Ovary (tissue), 7 donors: ENCODE measurements at regions not wholly inside any gene's neighbourhood (a gene's known extent, or its start where the extent isn't known, plus 50 kb on each side); places are given as distances from the start of the nearest gene placed in this dataset.

Source experiments
- DNase-seq, 5 donors: peaks; one replicate each; pipeline ENCODE4 v3.0.0-alpha.2; 2019 to 2020
- H3K27ac ChIP-seq, 2 donors: fragments of 200-600 bp; one replicate each; pipeline versions ENCODE4 v1.5.1 to v1.8.0; 2019 to 2022
- H3K27me3 ChIP-seq: fragments of 200-600 bp; one replicate; pipeline ENCODE4 v1.8.0; 2022
- H3K36me3 ChIP-seq: fragments of 200-600 bp; sonication (generic); one replicate; pipeline ENCODE4 v1.5.1; 2019
- H3K4me1 ChIP-seq: one replicate; pipeline ENCODE4 v1.8.1; 2013; ENCODE audit warnings: mild to moderate bottlenecking, moderate library complexity; ENCODE audit not compliant: insufficient read depth
- H3K4me3 ChIP-seq: fragments of 200-600 bp; sonication (generic); one replicate; pipeline ENCODE4 v1.5.1; 2017
- H3K9me3 ChIP-seq, 2 donors: fragments of 200-600 bp in 1 of 2; sonication (generic) in 1 of 2; one replicate each; pipeline versions ENCODE4 v1.5.1 to v1.8.1; 2013 to 2019; ENCODE audit warnings: mild to moderate bottlenecking in 1 of 2, moderate library complexity in 1 of 2
- CTCF ChIP-seq, 3 donors: fragments of 450-650 bp in 2 of 3; fragments of 200-600 bp in 1 of 3; IDR thresholded peaks; one replicate each; pipeline versions ENCODE4 v1.5.1 to v1.8.0; 2016 to 2022; ENCODE audit warnings: antibody characterized with exemption in 3 of 3, mild to moderate bottlenecking in 1 of 3
- EP300 ChIP-seq: sonication (generic); formaldehyde crosslinking; IDR thresholded peaks from one replicate; pipeline ENCODE4 v1.6.1; 2017; ENCODE audit warnings: antibody characterized with exemption
- POLR2A ChIP-seq: fragments of 450-650 bp; IDR thresholded peaks from one replicate; pipeline ENCODE4 v1.6.1; 2017; ENCODE audit warnings: antibody characterized with exemption, mild to moderate bottlenecking, moderate library complexity
- WGBS, 3 donors: extraction: QIAGEN DNeasy Blood & Tissue Kit in 1 of 3; methylation state at CpG; one replicate each; pipeline versions ENCODE4 v1.1.5 to v1.1.7; 2013 to 2017; 5-methylcytosine and 5-hydroxymethylcytosine counted together
- intact Hi-C, 4 donors: fragments of 100-400 bp; cut with DNase I; formaldehyde crosslinking; loops; one replicate each; pipeline versions ENCODE4 v1.11.0 to v1.15.1; 2022 to 2023
- donor health status: DM: no; HTN: no; CAD: no; lungs with moderate emphysema.
- donor health status: DM: no; HTN: no; CAD: no.
- donor health status: Bipolar disorder and iron deficiency.
- donor health status: DM: no; HTN: no; CAD: no.
- donor health status: DM: yes; HTN: yes; CAD: no.

GRCh38 chr11:19394525-19395016 lies 153.8 kb upstream of the E2F8 start:
- peaks cover 9% of the 10 kb centered on the region for H3K4me1 ChIP-seq
- H3K4me3 ChIP-seq: no peak overlapping the region
- H3K36me3 ChIP-seq: no peaks in the 10 kb centered on the region
- H3K27me3 ChIP-seq: no peaks in the 10 kb centered on the region
- no peaks in the 10 kb centered on the region for H3K9me3 ChIP-seq
- WGBS, 3 donors: 86 to 89% (median 89%) methylated on average over 5 of the region's 5 CpGs
- TF ChIP-seq EP300 (no peak), POLR2A (no peak), CTCF (IDR thresholded peaks at IDR 0.05) (no peak)
- DNase-seq: no peak
- intact Hi-C loops: no loop called here
- no peak overlapping the region for H3K27ac ChIP-seq

GRCh38 chr11:19393941-19394340 lies 153.2 kb upstream of the E2F8 start:
- Histone ChIP-seq H3K4me1 (peaks cover 5% of the 10 kb centered on the region), H3K27me3 (no peaks in the 10 kb centered on the region), H3K4me3 (no peak overlapping the region), H3K9me3 (no peaks in the 10 kb centered on the region), H3K27ac (no peak overlapping the region), H3K36me3 (no peaks in the 10 kb centered on the region)
- intact Hi-C loops: no loop called here
- no peak for DNase-seq
- 36 to 38% (median 38%) methylated on average over 1 of the region's 1 CpG for WGBS, 3 donors
- TF ChIP-seq EP300 (no peak), CTCF (IDR thresholded peaks at IDR 0.05) (no peak), POLR2A (no peak)

- no peak for DNase-seq
- WGBS, 3 donors: 71 to 89% (median 88%) methylated on average over 3 of the region's 3 CpGs
- Histone ChIP-seq H3K27me3 (no peaks in the 10 kb centered on the region), H3K4me1 (no peaks in the 10 kb centered on the region), H3K36me3 (no peaks in the 10 kb centered on the region), H3K4me3 (no peak overlapping the region), H3K27ac (no peak overlapping the region), H3K9me3 (no peaks in the 10 kb centered on the region)
- intact Hi-C loops: no loop called here
- no peak for TF ChIP-seq EP300
- TF ChIP-seq CTCF (IDR thresholded peaks at IDR 0.05): no peak
- no peak for TF ChIP-seq POLR2A
These were observed 152.2 kb upstream of the E2F8 start for GRCh38 chr11:19392847-19393518.

GRCh38 chr11:19392321-19392720 lies 151.6 kb upstream of the E2F8 start:
- no peak for DNase-seq
- H3K4me1 ChIP-seq: no peaks in the 10 kb centered on the region
- H3K4me3 ChIP-seq: no peak overlapping the region
- H3K9me3 ChIP-seq: no peaks in the 10 kb centered on the region
- no peaks in the 10 kb centered on the region for H3K27me3 ChIP-seq
- WGBS, 3 donors: 66 to 74% (median 74%) methylated on average over 3 of the region's 3 CpGs
- no peak overlapping the region for H3K27ac ChIP-seq
- H3K36me3 ChIP-seq: no peaks in the 10 kb centered on the region
- intact Hi-C loops: no loop called here
- TF ChIP-seq POLR2A: no peak
- TF ChIP-seq CTCF (IDR thresholded peaks at IDR 0.05): no peak
- no peak for TF ChIP-seq EP300
